T-helper 2 cell treated with Interferon-gamma antibody and Interleukin-4, amounts not matched to agents 100 ng/mL and 5 ng/mL, for 36 hours (primary cell): ENCODE measurements at regions not wholly inside any gene's neighbourhood (a gene's known extent, or its start where the extent isn't known, plus 50 kb on each side); places are given as distances from the start of the nearest gene placed in this dataset.

ENCODE experiments used
- intact Hi-C: fragments of 100-400 bp; cut with micrococcal nuclease; formaldehyde crosslinking; loops from one replicate; pipeline ENCODE4 v1.15.1; 2023

- intact Hi-C loops = no loop called here
These were observed 930.2 kb downstream of the TFAP2A start for GRCh38 chr6:9484686-9485085.

- intact Hi-C loops = no loop called here
These were observed 930.8 kb downstream of the TFAP2A start for GRCh38 chr6:9484091-9484490.

GRCh38 chr6:9482030-9482738 is 932.7 kb downstream of the TFAP2A start:
- intact Hi-C loops = no loop called here

GRCh38 chr6:9481292-9482029 is 933.4 kb downstream of the TFAP2A start:
- intact Hi-C loops = no loop called here

GRCh38 chr6:9468277-9468676 is 946.6 kb downstream of the TFAP2A start:
- intact Hi-C loops = no loop called here

- intact Hi-C loops = no loop called here
These were observed 947.1 kb downstream of the TFAP2A start for GRCh38 chr6:9467741-9468140.

GRCh38 chr6:9464583-9464982 is 950.3 kb downstream of the TFAP2A start:
- intact Hi-C loops = no loop called here

- intact Hi-C loops = no loop called here
These were observed 951.6 kb downstream of the TFAP2A start for GRCh38 chr6:9463311-9463710.

- intact Hi-C loops = no loop called here
These were observed 953.7 kb downstream of the TFAP2A start for GRCh38 chr6:9461188-9461587.

GRCh38 chr6:9458424-9458823 is 956.5 kb downstream of the TFAP2A start:
- intact Hi-C loops = no loop called here

GRCh38 chr6:9455864-9456658 is 958.8 kb downstream of the TFAP2A start:
- intact Hi-C loops = no loop called here

GRCh38 chr6:9439621-9440330 is 975.1 kb downstream of the TFAP2A start:
- intact Hi-C loops = no loop called here

- intact Hi-C loops = no loop called here
These were observed 977.0 kb downstream of the TFAP2A start for GRCh38 chr6:9437836-9438235.

GRCh38 chr6:9435281-9435680 is 979.6 kb downstream of the TFAP2A start:
- intact Hi-C loops = no loop called here

GRCh38 chr6:9431945-9432344 is 982.9 kb downstream of the TFAP2A start:
- intact Hi-C loops = no loop called here

- intact Hi-C loops = no loop called here
These were observed 986.3 kb downstream of the TFAP2A start for GRCh38 chr6:9428421-9429172.

- intact Hi-C loops = no loop called here
These were observed 986.8 kb upstream of the SLC35B3 start for GRCh38 chr6:9422138-9422537.

- intact Hi-C loops = no loop called here
These were observed 985.1 kb upstream of the SLC35B3 start for GRCh38 chr6:9420316-9421015.

GRCh38 chr6:9417400-9417799 is 982.1 kb upstream of the SLC35B3 start:
- intact Hi-C loops = no loop called here

GRCh38 chr6:9412951-9413559 is 977.7 kb upstream of the SLC35B3 start:
- intact Hi-C loops = loop anchor here (1.0 kb wide), 1 partner anchor 430 kb away; no protein-coding TSS in a partner anchor
